VCaP (cell line): ENCODE measurements at regions not wholly inside any gene's neighbourhood (a gene's known extent, or its start where the extent isn't known, plus 50 kb on each side); places are given as distances from the start of the nearest gene placed in this dataset.

Source experiments
- H3K27ac ChIP-seq: fragments of 450-650 bp; 2 replicates; pipeline ENCODE4 v1.5.1; 2017
- CTCF ChIP-seq: fragments of 450-650 bp; conservative IDR thresholded peaks from 2 replicates; pipeline ENCODE4 v1.5.1; 2017; ENCODE audit warnings: mild to moderate bottlenecking, moderate library complexity

- no peak for TF ChIP-seq CTCF
- no peak overlapping the region for H3K27ac ChIP-seq
Observed at GRCh38 chr5:8924054-8924793, 621.7 kb downstream of the SEMA5A start.

DNA sequence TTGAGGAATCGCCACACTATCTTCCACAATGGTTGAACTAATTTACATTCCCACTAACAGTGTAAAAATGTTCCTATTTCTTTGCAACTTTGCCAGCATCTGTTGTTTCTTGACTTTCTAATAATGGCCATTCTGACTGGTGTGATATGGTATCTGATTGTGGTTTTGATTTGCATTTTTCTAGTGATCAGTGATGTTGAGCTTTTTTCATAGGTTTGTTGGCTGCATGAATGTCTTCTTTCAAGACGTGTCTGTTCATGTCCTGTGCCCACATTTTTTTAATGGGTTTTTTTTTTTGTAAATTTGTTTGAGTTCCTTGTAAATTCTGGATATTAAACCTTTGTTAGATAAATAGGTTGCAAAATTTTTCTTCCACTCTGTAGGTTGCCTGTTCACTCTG, 615.9 kb downstream of the SEMA5A start:
- H3K27ac ChIP-seq, result no peak overlapping the region
- no peak for TF ChIP-seq CTCF

GRCh38 chr5:8934455-8934854, 611.4 kb downstream of the SEMA5A start:
- no peak overlapping the region for H3K27ac ChIP-seq
- no peak for TF ChIP-seq CTCF

DNA sequence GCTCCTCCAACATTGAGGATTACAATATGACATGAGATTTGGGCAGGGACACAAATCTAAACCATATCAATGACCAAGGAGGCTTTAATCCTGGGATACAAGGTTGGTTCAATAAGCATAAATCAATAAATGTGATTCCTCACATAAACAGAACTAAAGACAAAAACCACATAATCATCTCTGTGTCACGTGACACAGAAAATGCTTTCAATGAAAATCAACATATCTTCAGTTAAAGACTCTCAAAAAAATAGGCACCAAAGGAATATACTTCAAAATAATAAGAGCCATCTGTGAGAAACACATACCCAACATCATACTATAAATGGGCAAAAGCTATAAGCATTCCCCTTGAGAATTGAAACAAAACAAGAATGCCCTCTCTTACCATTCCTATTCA, 604.9 kb downstream of the SEMA5A start:
- no peak for TF ChIP-seq CTCF
- H3K27ac ChIP-seq, result no peak overlapping the region

GRCh38 chr5:8943301-8943700, 602.6 kb downstream of the SEMA5A start:
- TF ChIP-seq CTCF, result no peak
- H3K27ac ChIP-seq, result no peak overlapping the region

DNA sequence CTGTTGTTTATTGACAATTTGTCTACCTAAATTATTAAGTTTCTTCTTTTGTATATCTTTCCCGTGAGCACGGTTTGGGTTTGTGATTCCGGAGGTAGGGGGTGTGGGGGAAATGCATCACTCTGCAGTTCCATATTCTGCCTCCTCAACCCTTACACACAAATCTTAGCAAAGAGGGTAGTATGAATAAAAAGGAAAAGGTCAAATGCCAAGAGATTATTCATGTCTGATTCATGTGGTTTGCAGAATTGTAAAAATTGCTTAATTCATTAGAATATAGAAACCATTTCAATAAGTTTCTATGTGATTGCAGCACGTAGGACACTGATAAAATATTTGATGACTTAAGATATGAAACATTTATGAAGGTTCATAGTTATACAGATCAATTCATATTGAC, 601.9 kb downstream of the SEMA5A start:
- no peak overlapping the region for H3K27ac ChIP-seq
- no peak for TF ChIP-seq CTCF

GRCh38 chr5:8945972-8946371, 599.9 kb downstream of the SEMA5A start:
- no peak for TF ChIP-seq CTCF

More at GRCh38 chr5:8945972-8946371, 599.9 kb downstream of the SEMA5A start:
- no peak overlapping the region for H3K27ac ChIP-seq
